Tibial nerve (tissue), 4 donors: ENCODE measurements at regions not wholly inside any gene's neighbourhood (a gene's known extent, or its start where the extent isn't known, plus 50 kb on each side); places are given as distances from the start of the nearest gene placed in this dataset.
"Not testable (repeated sequence)": the region's sequence is repeated elsewhere in the genome, so short reads cannot be mapped to it uniquely, and the experiment has no call there.

Experiments used
- CTCF ChIP-seq, 5 experiments: fragments of 200-600 bp in 3 of 5; fragments of 450-650 bp in 2 of 5; sonication (generic) in 3 of 5; IDR thresholded peaks; one replicate each; pipeline ENCODE4 v1.5.1; 2016 to 2019; ENCODE audit warnings: antibody characterized with exemption in 5 of 5, mild to moderate bottlenecking in 3 of 5, moderate library complexity in 2 of 5
- EP300 ChIP-seq, 2 donors: sonication (generic); formaldehyde crosslinking; IDR thresholded peaks; one replicate each; pipeline ENCODE4 v1.6.1; 2017; ENCODE audit warnings: antibody characterized with exemption in 2 of 2, mild to moderate bottlenecking in 1 of 2

GRCh38 chr6:57878792-57879191, 561.4 kb downstream of the PRIM2 start:
- not testable (repeated sequence) for TF ChIP-seq CTCF, EP300 (IDR thresholded peaks at IDR 0.05)
